HG03342 (cell line): ENCODE measurements at regions not wholly inside any gene's neighbourhood (a gene's known extent, or its start where the extent isn't known, plus 50 kb on each side); places are given as distances from the start of the nearest gene placed in this dataset.
"Not testable (repeated sequence)": the region's sequence is repeated elsewhere in the genome, so short reads cannot be mapped to it uniquely, and the experiment has no call there.

ENCODE experiments used
- ATAC-seq: cut with Tn5 transposase; IDR thresholded peaks from one replicate; pipeline ENCODE4 v1.9.1; 2021; ENCODE audit warnings: mild to moderate bottlenecking, moderate library complexity; ENCODE audit not compliant: unreplicated experiment

- ATAC-seq: no peak
Measured at GRCh38 chr6:67694127-67694526, 941.0 kb upstream of the ADGRB3 start.

GRCh38 chr6:67689329-67689728 is 945.8 kb upstream of the ADGRB3 start:
- ATAC-seq: no peak

GRCh38 chr6:67687396-67687795 is 947.7 kb upstream of the ADGRB3 start:
- ATAC-seq: no peak

GRCh38 chr6:67686225-67686624 is 948.9 kb upstream of the ADGRB3 start:
- not testable (repeated sequence) for ATAC-seq

- ATAC-seq: no peak
Measured at GRCh38 chr6:67683960-67684359, 951.1 kb upstream of the ADGRB3 start.

- no peak for ATAC-seq
Measured at GRCh38 chr6:67680297-67680932, 954.7 kb upstream of the ADGRB3 start.

- no peak for ATAC-seq
Measured at GRCh38 chr6:67679566-67680296, 955.4 kb upstream of the ADGRB3 start.

- ATAC-seq: no peak
Measured at GRCh38 chr6:67676892-67677291, 958.2 kb upstream of the ADGRB3 start.

GRCh38 chr6:67667637-67668422 is 967.3 kb upstream of the ADGRB3 start:
- no peak for ATAC-seq

GRCh38 chr6:67666177-67666964 is 968.7 kb upstream of the ADGRB3 start:
- ATAC-seq: no peak

GRCh38 chr6:67664942-67665341 is 970.1 kb upstream of the ADGRB3 start:
- ATAC-seq: no peak

GRCh38 chr6:67663105-67663895 is 971.8 kb upstream of the ADGRB3 start:
- ATAC-seq: no peak

GRCh38 chr6:67653561-67653960 is 981.5 kb upstream of the ADGRB3 start:
- ATAC-seq: no peak

- no peak for ATAC-seq
Measured at GRCh38 chr6:67646550-67646949, 988.5 kb upstream of the ADGRB3 start.

- ATAC-seq: no peak
Measured at GRCh38 chr6:67643281-67643680, 991.8 kb upstream of the ADGRB3 start.

GRCh38 chr6:67642582-67642981 is 992.5 kb upstream of the ADGRB3 start:
- no peak for ATAC-seq

GRCh38 chr6:67640484-67640883 is 994.6 kb upstream of the ADGRB3 start:
- no peak for ATAC-seq

- ATAC-seq: no peak
Measured at GRCh38 chr6:67639161-67639560, 995.9 kb upstream of the ADGRB3 start.

GRCh38 chr6:67634199-67634598 is 1000.9 kb upstream of the ADGRB3 start:
- ATAC-seq: no peak

- ATAC-seq: no peak
Measured at GRCh38 chr6:67633058-67633457, 1002.0 kb upstream of the ADGRB3 start.
